Endothelial cell of umbilical vein (primary cell): ENCODE measurements at regions not wholly inside any gene's neighbourhood (a gene's known extent, or its start where the extent isn't known, plus 50 kb on each side); places are given as distances from the start of the nearest gene placed in this dataset. TPM values are rescaled to one million over a fixed set of nuclear protein-coding genes. Genes with fewer than 3 reads are reported as not detected.

Source experiments
- BruUV-seq: library from RNA; stranded (reverse); fragments of 400-500 nt; replicated peaks from 2 replicates; lab custom pipeline; 2021; lab: Mats Ljungman, UMichigan
- CTCF ChIA-PET: fragments of 300-600, 350-600 bp; sonication (Branson Sonifier 250); formaldehyde crosslinking; loops from one replicate; lab custom pipeline; 2021; ENCODE audit warnings: antibody characterized with exemption, inconsistent platforms; lab: Charles Lee
- POLR2A ChIA-PET: fragments of 300-600, 350-600 bp; sonication (Branson Sonifier 250); formaldehyde crosslinking; loops from one replicate; lab custom pipeline; 2021; ENCODE audit warnings: antibody characterized with exemption, inconsistent platforms; lab: Charles Lee
- DNase-seq: peaks from one replicate; pipeline ENCODE4 v3.0.0-alpha.2; 2011; ENCODE audit warnings: low read depth, low spot score
- FAIRE-seq: peaks from 2 replicates; lab custom pipeline; 2011; peaks lifted over from hg19 to GRCh38; lab: Jason Lieb, UNC
- H2AFZ ChIP-seq: 2 replicates; pipeline ENCODE4 v1.6.0; 2012; ENCODE audit warnings: low read depth, low read length, control low read depth, inconsistent platforms
- H3K27ac ChIP-seq: 2 replicates; pipeline ENCODE4 v1.5.1; 2011; ENCODE audit warnings: low read depth, mild to moderate bottlenecking, control low read depth, low read length, moderate library complexity; ENCODE audit not compliant: insufficient read depth
- H3K27me3 ChIP-seq, 2 experiments: 2 replicates each; pipeline versions ENCODE4 v1.6.0 to v1.6.1; 2011; ENCODE audit warnings: low read length in 2 of 2, mixed read lengths in 1 of 2; ENCODE audit not compliant: control insufficient read depth in 2 of 2, insufficient read depth in 2 of 2
- H3K36me3 ChIP-seq, 2 experiments: 2 replicates in 1 of 2; 3 replicates in 1 of 2; pipeline ENCODE4 v1.5.1; 2011; ENCODE audit warnings: low read length in 2 of 2, mild to moderate bottlenecking in 1 of 2, moderate library complexity in 1 of 2; ENCODE audit not compliant: control insufficient read depth in 2 of 2, insufficient read depth in 2 of 2; ENCODE audit errors: extremely low read depth in 1 of 2
- H3K4me1 ChIP-seq: 3 replicates; pipeline ENCODE4 v1.5.1; 2011; ENCODE audit warnings: mild to moderate bottlenecking, low read length; ENCODE audit not compliant: control insufficient read depth, insufficient read depth; ENCODE audit errors: extremely low read depth
- H3K4me2 ChIP-seq: 2 replicates; pipeline ENCODE4 v1.6.1; 2011; ENCODE audit warnings: low read length, control low read depth, mixed read lengths; ENCODE audit not compliant: insufficient read depth
- H3K4me3 ChIP-seq, 3 experiments: fragments of 200-600 bp in 1 of 3; sonication (generic), shearing (Covaris generic) in 1 of 3; replicated peaks in 1 of 3; 2 replicates each; pipeline ENCODE4 v1.5.1; 2011 to 2016; ENCODE audit warnings: control low read depth in 3 of 3, low read length in 3 of 3, mild to moderate bottlenecking in 2 of 3, inconsistent platforms in 1 of 3, low read depth in 1 of 3, moderate library complexity in 1 of 3; ENCODE audit not compliant: insufficient read depth in 1 of 3
- H3K79me2 ChIP-seq: 2 replicates; pipeline ENCODE4 v1.6.0; 2012; ENCODE audit warnings: low read length, inconsistent platforms; ENCODE audit not compliant: control insufficient read depth, insufficient read depth
- H3K9ac ChIP-seq: replicated peaks from 2 replicates; pipeline ENCODE3; 2011; ENCODE audit warnings: low read length, control low read depth; ENCODE audit not compliant: insufficient read depth; ENCODE audit errors: extremely low read depth
- H3K9me1 ChIP-seq: replicated peaks from 3 replicates; pipeline ENCODE4 v1.6.0; 2011; ENCODE audit warnings: mild to moderate bottlenecking, low read length; ENCODE audit not compliant: control insufficient read depth, insufficient read depth; ENCODE audit errors: extremely low read depth
- H3K9me3 ChIP-seq: replicated peaks from 2 replicates; pipeline ENCODE4 v1.5.1; 2012; ENCODE audit warnings: low read length, inconsistent platforms; ENCODE audit not compliant: control insufficient read depth, insufficient read depth
- H4K20me1 ChIP-seq: replicated peaks from 2 replicates; pipeline ENCODE3; 2011; ENCODE audit warnings: mild to moderate bottlenecking, low read length; ENCODE audit not compliant: control insufficient read depth, insufficient read depth; ENCODE audit errors: extremely low read depth
- EZH2 ChIP-seq: IDR thresholded peaks from 2 replicates; pipeline ENCODE4 v1.6.1; 2012; ENCODE audit warnings: borderline replicate concordance, low read depth, mild to moderate bottlenecking, moderate library complexity, low read length, inconsistent platforms; ENCODE audit not compliant: severe bottlenecking
- FOS ChIP-seq: IDR thresholded peaks from 2 replicates; pipeline ENCODE4 v1.6.1; 2011; ENCODE audit warnings: mild to moderate bottlenecking, low read length, moderate library complexity, borderline replicate concordance; ENCODE audit not compliant: insufficient read depth
- GATA2 ChIP-seq: IDR thresholded peaks from 2 replicates; pipeline ENCODE4 v1.7.0; 2011; ENCODE audit warnings: low read depth, mild to moderate bottlenecking, moderate library complexity, mixed read lengths, low read length; ENCODE audit not compliant: insufficient read length, insufficient read depth
- JUN ChIP-seq: IDR thresholded peaks from 2 replicates; pipeline ENCODE4 v1.6.1; 2011; ENCODE audit warnings: borderline replicate concordance, low read depth; ENCODE audit not compliant: insufficient read length, insufficient read depth
- MYC ChIP-seq: IDR thresholded peaks from one replicate; pipeline ENCODE4 v1.6.1; 2011; ENCODE audit warnings: mild to moderate bottlenecking, low read depth, low read length
- POLR2A ChIP-seq: IDR thresholded peaks from 2 replicates; pipeline ENCODE4 v1.6.1; 2012; ENCODE audit warnings: low read depth, mild to moderate bottlenecking, control low read depth, low read length
- POLR2AphosphoS5 ChIP-seq: IDR thresholded peaks from 2 replicates; pipeline ENCODE4 v1.6.1; 2012; ENCODE audit warnings: low read depth, mild to moderate bottlenecking, control low read depth, low read length, moderate library complexity; ENCODE audit not compliant: insufficient read depth
- dilution Hi-C: fragments of 300-500 bp; cut with MboI; formaldehyde crosslinking; loops from one replicate; pipeline ENCODE4 v1.15.0; 2019; ENCODE audit warnings: low sequenced_read_pairs; ENCODE audit not compliant: extremely low pct_ligation_motif_present
- intact Hi-C: fragments of 100-400 bp; cut with micrococcal nuclease; formaldehyde crosslinking; loops from one replicate; pipeline ENCODE4 v1.10.0; 2022
- small RNA-seq: library from RNA; depleted of rRNA; stranded (forward); fragments of <200 nt; gene quantifications from one replicate; pipeline ENCODE3, GENCODE V24; 2012; ENCODE audit warnings: low replicate concordance, low read depth; ENCODE audit not compliant: insufficient read depth, insufficient read length
- TF ChIP-seq, protein P1 (sequence below), 2 donors: IDR thresholded peaks; 1 replicate in 1 of 2; 2 replicates in 1 of 2; pipeline ENCODE4 v1.5.1; 2011; ENCODE audit warnings: low read length in 2 of 2, mild to moderate bottlenecking in 2 of 2, moderate library complexity in 2 of 2, control low read depth in 1 of 2, inconsistent platforms in 1 of 2, low read depth in 1 of 2; ENCODE audit not compliant: insufficient read depth in 1 of 2; ENCODE audit errors: extremely low read depth in 1 of 2
- TF ChIP-seq, protein P2 (sequence below): IDR thresholded peaks from 2 replicates; pipeline ENCODE4 v1.6.1; 2011; ENCODE audit not compliant: insufficient read depth, insufficient read length

DNA sequence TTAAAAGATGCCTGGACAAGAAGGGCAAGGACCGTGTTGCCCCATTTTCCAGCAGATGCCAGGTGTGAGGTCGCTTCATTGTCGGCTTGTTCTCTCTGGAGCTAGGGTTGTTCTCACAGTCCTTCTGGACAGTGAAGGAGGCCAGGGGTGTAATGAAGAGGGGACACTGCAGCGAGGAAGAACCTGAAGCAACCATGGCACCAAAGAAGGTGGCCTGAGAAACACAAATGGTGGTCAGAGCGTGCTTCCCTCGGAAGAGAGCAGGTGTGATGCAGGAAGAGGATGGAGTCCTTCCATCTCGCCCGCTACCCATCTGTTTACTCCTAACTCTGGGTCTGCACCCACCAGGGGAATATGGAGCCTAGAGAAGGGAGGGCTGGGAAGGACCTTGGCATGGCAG is 50.3 kb upstream of the TWIST2 start:
- intact Hi-C loops (no loop called here), dilution Hi-C loops (no loop called here)
- CTCF ChIA-PET, result no interaction called here
- Histone ChIP-seq H3K9ac (no peak overlapping the region), H3K79me2 (no peaks in the 10 kb centered on the region), H3K4me3 (no peak overlapping the region), H3K36me3 (no peaks in the 10 kb centered on the region), H3K9me1 (no peaks in the 10 kb centered on the region), H3K9me3 (no peaks in the 10 kb centered on the region), H4K20me1 (no peaks in the 10 kb centered on the region), H3K27ac (no peak overlapping the region), H2AFZ (no peak overlapping the region), H3K4me2 (no peak overlapping the region), H3K27me3 (no peaks in the 10 kb centered on the region), H3K4me1 (no peaks in the 10 kb centered on the region)
- POLR2A ChIA-PET, result no interaction called here
- FAIRE-seq, result no peak
- DNase-seq, result no peak
- no TSS peak for BruUV-seq
- TF ChIP-seq MYC (no peak), JUN (no peak), POLR2AphosphoS5 (no peak), POLR2A (no peak), GATA2 (no peak), EZH2 (no peak), FOS (no peak)
- TF ChIP-seq, protein P1, sequence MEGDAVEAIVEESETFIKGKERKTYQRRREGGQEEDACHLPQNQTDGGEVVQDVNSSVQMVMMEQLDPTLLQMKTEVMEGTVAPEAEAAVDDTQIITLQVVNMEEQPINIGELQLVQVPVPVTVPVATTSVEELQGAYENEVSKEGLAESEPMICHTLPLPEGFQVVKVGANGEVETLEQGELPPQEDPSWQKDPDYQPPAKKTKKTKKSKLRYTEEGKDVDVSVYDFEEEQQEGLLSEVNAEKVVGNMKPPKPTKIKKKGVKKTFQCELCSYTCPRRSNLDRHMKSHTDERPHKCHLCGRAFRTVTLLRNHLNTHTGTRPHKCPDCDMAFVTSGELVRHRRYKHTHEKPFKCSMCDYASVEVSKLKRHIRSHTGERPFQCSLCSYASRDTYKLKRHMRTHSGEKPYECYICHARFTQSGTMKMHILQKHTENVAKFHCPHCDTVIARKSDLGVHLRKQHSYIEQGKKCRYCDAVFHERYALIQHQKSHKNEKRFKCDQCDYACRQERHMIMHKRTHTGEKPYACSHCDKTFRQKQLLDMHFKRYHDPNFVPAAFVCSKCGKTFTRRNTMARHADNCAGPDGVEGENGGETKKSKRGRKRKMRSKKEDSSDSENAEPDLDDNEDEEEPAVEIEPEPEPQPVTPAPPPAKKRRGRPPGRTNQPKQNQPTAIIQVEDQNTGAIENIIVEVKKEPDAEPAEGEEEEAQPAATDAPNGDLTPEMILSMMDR (IDR thresholded peaks at IDR 0.05; ENCODE audit: extremely low read depth in 1 of 2, insufficient read depth in 1 of 2, low read depth in 1 of 2, low read length in 2 of 2), result no peak
- TF ChIP-seq, protein P2, sequence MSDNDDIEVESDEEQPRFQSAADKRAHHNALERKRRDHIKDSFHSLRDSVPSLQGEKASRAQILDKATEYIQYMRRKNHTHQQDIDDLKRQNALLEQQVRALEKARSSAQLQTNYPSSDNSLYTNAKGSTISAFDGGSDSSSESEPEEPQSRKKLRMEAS, result no peak

Small RNAs in the stretch of these regions (small RNA-seq; reads per million reads assigned to genes)
- gene AC113618.1, result not detected
